ENCODE measurements at regions not wholly inside any gene's neighbourhood (a gene's known extent, or its start where the extent isn't known, plus 50 kb on each side); places are given as distances from the start of the nearest gene placed in this dataset.
A peak's percentile ranks its signal among the peaks of the same experiment; 100 is the strongest.

DNA sequence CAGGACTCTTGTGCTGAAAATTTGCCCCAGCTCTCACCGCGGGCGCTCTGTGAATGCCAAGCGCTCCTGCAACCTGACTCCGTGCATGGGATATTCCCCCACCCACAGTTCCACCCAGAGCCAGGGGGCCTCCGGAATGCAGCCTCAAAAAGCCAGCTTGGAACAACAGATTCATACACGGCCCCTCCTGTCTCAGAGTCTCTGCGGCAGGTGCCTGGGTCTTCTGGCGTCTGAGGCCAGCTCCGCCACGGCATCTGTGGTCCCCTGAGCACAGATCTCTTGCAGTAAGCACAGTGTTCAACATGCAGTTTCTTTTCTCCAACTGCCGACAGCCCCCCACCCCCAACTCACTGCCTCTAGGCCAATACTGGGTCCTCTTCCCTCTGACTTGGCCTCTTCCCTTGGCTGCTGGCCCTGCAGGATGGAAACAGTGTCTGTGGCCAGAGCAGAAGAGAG is 355.7 kb upstream of the IRX2 start:
- no peaks in the 10 kb centered on the region for H3K4me1 Mint-ChIP-seq
- peaks cover 25 to 65% (median 31%) of the 10 kb centered on the region in 5 donors for H3K27me3 Mint-ChIP-seq
- H3K4me3 Mint-ChIP-seq = no peak overlapping the region
- H3K36me3 Mint-ChIP-seq = no peaks in the 10 kb centered on the region
- H3K9me3 Mint-ChIP-seq = peaks cover 0 to 10% (median 2%) of the 10 kb centered on the region in 9 donors
- no peak for DNase-seq
- H3K27ac Mint-ChIP-seq = no peak overlapping the region
- ATAC-seq = no peak
- POLR2A ChIA-PET = no interaction called here

DNA sequence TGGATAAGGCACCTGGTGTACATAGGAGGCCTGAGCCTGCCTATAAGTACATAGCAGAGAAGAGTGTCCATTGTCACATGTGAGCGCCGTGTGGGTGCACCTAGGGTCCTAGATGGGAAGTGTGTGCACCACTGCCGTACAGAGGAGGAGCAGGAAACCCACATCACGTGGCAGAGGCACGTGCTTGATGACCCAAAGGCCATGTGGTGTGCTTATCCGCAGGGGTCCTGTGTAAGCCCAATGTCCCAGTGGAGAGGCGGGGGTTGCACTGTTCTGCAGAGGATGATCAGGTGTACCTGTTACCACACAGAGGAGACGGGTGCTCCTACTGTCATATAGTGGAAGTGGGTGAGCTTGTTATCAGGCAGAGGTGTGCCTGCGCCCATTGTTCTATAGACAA is 354.1 kb upstream of the IRX2 start:
- POLR2A ChIA-PET = no interaction called here
- no peak for DNase-seq
- Mint-ChIP-seq H3K9me3 (peaks cover 0 to 11% (median 0%) of the 10 kb centered on the region in 9 donors), H3K36me3 (no peaks in the 10 kb centered on the region), H3K27me3 (peaks cover 25 to 78% (median 37%) of the 10 kb centered on the region in 5 donors), H3K4me3 (no peak overlapping the region), H3K4me1 (no peaks in the 10 kb centered on the region), H3K27ac (no peak overlapping the region)
- no peak for ATAC-seq

GRCh38 chr5:3105172-3105571 is 353.7 kb upstream of the IRX2 start:
- no peak for ATAC-seq
- Mint-ChIP-seq H3K9me3 (peaks cover 0 to 11% (median 0%) of the 10 kb centered on the region in 9 donors), H3K36me3 (no peaks in the 10 kb centered on the region), H3K27me3 (peaks cover 25 to 76% (median 37%) of the 10 kb centered on the region in 5 donors), H3K4me1 (no peaks in the 10 kb centered on the region), H3K4me3 (no peak overlapping the region), H3K27ac (no peak overlapping the region)
- DNase-seq = no peak
- POLR2A ChIA-PET = no interaction called here

- H3K4me1 Mint-ChIP-seq = no peaks in the 10 kb centered on the region
- POLR2A ChIA-PET = no interaction called here
- H3K27me3 Mint-ChIP-seq = peaks cover 25 to 75% (median 37%) of the 10 kb centered on the region in 5 donors
- DNase-seq = no peak
- peaks cover 0 to 11% (median 0%) of the 10 kb centered on the region in 9 donors for H3K9me3 Mint-ChIP-seq
- no peak overlapping the region for H3K27ac Mint-ChIP-seq
- no peaks in the 10 kb centered on the region for H3K36me3 Mint-ChIP-seq
- no peak for ATAC-seq
- no peak overlapping the region for H3K4me3 Mint-ChIP-seq
Measured at GRCh38 chr5:3104429-3105060, 353.1 kb upstream of the IRX2 start.

DNA sequence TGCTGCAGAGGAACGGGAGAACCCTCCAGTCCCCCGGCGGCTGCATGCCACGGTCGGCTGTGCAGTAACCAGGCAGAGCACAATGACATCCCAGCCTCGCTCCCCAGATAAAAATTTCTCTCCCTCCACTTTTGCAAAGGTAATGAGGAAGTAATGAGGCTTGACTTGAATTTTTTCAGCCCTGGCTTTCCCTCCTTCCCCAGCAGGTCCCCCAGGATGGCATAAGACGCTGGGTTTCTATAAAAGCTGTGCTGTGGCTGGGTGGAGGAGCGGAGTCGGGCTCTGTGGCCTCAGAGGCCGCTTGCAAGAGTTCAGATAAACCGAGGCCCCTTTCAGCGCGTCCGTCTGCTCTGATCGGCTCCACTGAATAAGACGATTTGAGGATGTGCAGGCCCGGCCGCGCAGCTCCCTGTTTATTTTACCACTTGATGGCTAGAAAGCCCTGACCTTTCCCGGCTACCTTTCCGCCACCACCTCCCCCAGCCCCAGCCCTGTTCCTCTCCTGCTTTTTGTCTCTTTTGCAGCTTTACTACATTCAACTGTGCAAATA is 351.9 kb upstream of the IRX2 start:
- Mint-ChIP-seq H3K9me3 (peaks cover 0 to 21% (median 0%) of the 10 kb centered on the region in 9 donors), H3K36me3 (no peaks in the 10 kb centered on the region), H3K27ac (no peak overlapping the region), H3K4me1 (no peaks in the 10 kb centered on the region), H3K27me3 (peaks cover 20 to 65% (median 32%) of the 10 kb centered on the region in 5 donors), H3K4me3 (no peak overlapping the region)
- POLR2A ChIA-PET = no interaction called here
- ATAC-seq = no peak
- DNase-seq = no peak

- no peaks in the 10 kb centered on the region for H3K4me1 Mint-ChIP-seq
- ATAC-seq (no peak), DNase-seq (no peak)
- H3K9me3 Mint-ChIP-seq = peaks cover 0 to 22% (median 3%) of the 10 kb centered on the region in 9 donors
- peaks cover 18 to 56% (median 29%) of the 10 kb centered on the region in 5 donors for H3K27me3 Mint-ChIP-seq
- POLR2A ChIA-PET = no interaction called here
- no peaks in the 10 kb centered on the region for H3K36me3 Mint-ChIP-seq
- H3K27ac Mint-ChIP-seq = peak overlapping the region in 1 of 10 donors; percentile 40
- H3K4me3 Mint-ChIP-seq = no peak overlapping the region
Measured at GRCh38 chr5:3102531-3102930, 351.1 kb upstream of the IRX2 start.

DNA sequence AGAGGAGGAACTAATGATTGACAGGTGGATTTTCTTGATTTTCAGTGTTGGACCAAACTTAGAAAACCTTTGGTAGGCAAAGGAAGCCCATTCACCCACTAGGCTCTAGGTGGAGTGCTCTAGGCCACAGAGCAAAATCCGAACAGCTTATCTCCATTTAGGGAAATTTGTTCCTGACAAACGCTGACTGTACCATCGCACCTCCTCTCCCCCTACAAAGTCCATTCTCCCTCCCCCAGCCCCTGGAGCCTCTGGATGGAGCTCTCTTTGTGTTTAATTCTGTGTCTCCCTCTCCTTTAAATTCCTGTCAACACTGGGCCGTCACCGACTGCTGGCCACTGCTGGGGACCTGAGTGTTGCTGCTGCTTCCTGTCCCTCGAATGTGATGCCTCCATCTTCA is 350.1 kb upstream of the IRX2 start:
- DNase-seq = no peak
- peaks cover 13 to 47% (median 27%) of the 10 kb centered on the region in 5 donors for H3K27me3 Mint-ChIP-seq
- no peaks in the 10 kb centered on the region for H3K36me3 Mint-ChIP-seq
- H3K9me3 Mint-ChIP-seq = peaks cover 0 to 25% (median 3%) of the 10 kb centered on the region in 9 donors
- no peaks in the 10 kb centered on the region for H3K4me1 Mint-ChIP-seq
- no peak overlapping the region for H3K27ac Mint-ChIP-seq
- ATAC-seq = no peak
- POLR2A ChIA-PET = no interaction called here
- H3K4me3 Mint-ChIP-seq = no peak overlapping the region

DNA sequence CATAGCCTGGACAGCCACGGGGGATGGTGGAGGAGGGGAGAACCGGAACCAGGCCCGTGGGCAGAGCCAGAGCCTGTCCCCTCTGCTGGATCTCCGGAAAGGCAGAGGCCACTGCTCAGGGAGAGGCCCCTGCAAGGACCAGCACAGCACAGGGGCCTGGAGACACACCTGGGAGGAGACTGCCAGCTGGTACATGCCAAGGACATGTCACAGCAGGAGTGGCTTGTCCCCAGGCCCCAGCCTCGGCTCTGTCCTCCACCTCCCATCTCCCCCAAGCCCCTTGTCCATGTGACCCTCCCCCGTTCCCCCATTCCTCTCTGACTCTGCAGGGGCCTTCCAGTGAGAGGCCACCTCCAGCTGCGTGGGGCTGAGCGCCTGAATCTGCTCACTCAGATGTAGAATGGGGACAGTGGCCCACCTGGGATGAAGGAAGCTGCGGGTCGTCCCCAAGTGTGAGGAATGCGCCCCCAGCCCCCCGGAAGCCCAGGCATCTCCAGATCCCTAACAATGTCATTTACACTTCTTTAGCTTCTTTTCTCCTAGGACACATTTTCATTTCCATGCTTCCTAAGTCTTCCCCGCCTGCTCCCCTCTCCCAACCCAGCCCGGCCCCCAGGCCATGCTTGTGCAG is 349.6 kb upstream of the IRX2 start:
- H3K9me3 Mint-ChIP-seq = peaks cover 0 to 22% (median 4%) of the 10 kb centered on the region in 9 donors
- DNase-seq (no peak), ATAC-seq (no peak)
- H3K27me3 Mint-ChIP-seq = peaks cover 13 to 43% (median 26%) of the 10 kb centered on the region in 5 donors
- no peak overlapping the region for H3K4me3 Mint-ChIP-seq
- H3K36me3 Mint-ChIP-seq = no peaks in the 10 kb centered on the region
- POLR2A ChIA-PET = no interaction called here
- H3K27ac Mint-ChIP-seq = no peak overlapping the region
- no peaks in the 10 kb centered on the region for H3K4me1 Mint-ChIP-seq

DNA sequence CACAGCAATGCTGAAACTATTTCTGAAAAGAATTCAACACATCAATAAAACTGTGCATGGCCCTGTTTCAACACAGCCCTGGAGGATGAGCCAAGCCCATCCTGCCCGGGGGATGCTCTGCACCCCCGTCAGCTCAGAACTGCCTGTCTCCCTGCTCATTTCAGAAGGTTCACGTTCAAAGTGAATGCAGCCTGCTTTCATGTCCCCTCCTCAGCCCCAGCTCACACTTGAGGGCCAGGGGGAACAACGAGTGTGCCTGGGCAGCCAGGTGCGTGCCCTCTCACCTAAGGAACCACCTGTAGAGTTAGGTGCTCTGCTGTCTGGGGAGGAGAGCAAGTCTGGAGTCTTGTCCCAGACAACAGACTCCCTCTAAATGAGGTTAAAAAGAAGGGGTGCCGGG is 348.5 kb upstream of the IRX2 start:
- POLR2A ChIA-PET = no interaction called here
- no peak for DNase-seq
- no peaks in the 10 kb centered on the region for H3K4me1 Mint-ChIP-seq
- no peak overlapping the region for H3K4me3 Mint-ChIP-seq
- no peak overlapping the region for H3K27ac Mint-ChIP-seq
- H3K9me3 Mint-ChIP-seq = peaks cover 0 to 22% (median 4%) of the 10 kb centered on the region in 9 donors
- H3K36me3 Mint-ChIP-seq = no peaks in the 10 kb centered on the region
- ATAC-seq = no peak
- peaks cover 8 to 34% (median 23%) of the 10 kb centered on the region in 5 donors for H3K27me3 Mint-ChIP-seq

- Mint-ChIP-seq H3K36me3 (no peaks in the 10 kb centered on the region), H3K27ac (no peak overlapping the region), H3K9me3 (peaks cover 0 to 22% (median 4%) of the 10 kb centered on the region in 9 donors), H3K27me3 (peaks cover 6 to 31% (median 20%) of the 10 kb centered on the region in 5 donors), H3K4me1 (no peaks in the 10 kb centered on the region), H3K4me3 (no peak overlapping the region)
- no peak for ATAC-seq
- POLR2A ChIA-PET = no interaction called here
- no peak for DNase-seq
Measured at GRCh38 chr5:3099526-3099925, 348.0 kb upstream of the IRX2 start.

DNA sequence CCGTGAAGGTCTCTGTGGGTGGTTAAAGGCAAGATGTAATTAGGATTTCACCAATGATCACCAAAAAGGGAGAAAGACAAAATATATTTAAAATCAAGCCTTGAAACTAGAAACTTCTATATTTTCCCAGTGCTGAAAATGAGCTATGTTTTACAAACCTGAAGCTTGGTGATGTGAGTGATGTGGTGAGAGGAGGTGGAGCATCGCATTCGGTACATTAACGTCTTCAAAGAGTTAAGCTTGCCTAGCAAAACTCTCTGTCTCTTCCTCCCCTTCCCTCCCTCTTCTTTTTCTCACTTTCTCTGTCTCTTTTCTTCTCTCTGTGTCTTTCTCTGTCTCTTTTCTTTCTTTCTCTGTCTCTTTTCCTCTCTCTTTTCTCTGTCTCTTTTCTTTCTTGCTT is 347.3 kb upstream of the IRX2 start:
- Mint-ChIP-seq H3K4me3 (no peak overlapping the region), H3K4me1 (no peaks in the 10 kb centered on the region), H3K27me3 (peaks cover 4 to 34% (median 20%) of the 10 kb centered on the region in 5 donors), H3K27ac (no peak overlapping the region), H3K9me3 (peaks cover 0 to 22% (median 4%) of the 10 kb centered on the region in 9 donors), H3K36me3 (no peaks in the 10 kb centered on the region)
- no peak for DNase-seq
- POLR2A ChIA-PET = no interaction called here
- ATAC-seq = no peak

- POLR2A ChIA-PET = no interaction called here
- ATAC-seq = no peak
- no peaks in the 10 kb centered on the region for H3K36me3 Mint-ChIP-seq
- no peak for DNase-seq
- peaks cover 0 to 15% (median 5%) of the 10 kb centered on the region in 9 donors for H3K9me3 Mint-ChIP-seq
- H3K4me1 Mint-ChIP-seq = no peaks in the 10 kb centered on the region
- peaks cover 0 to 4% (median 0%) of the 10 kb centered on the region in 5 donors for H3K27me3 Mint-ChIP-seq
- H3K27ac Mint-ChIP-seq = peak overlapping the region in 1 of 10 donors; percentile 34
- no peak overlapping the region for H3K4me3 Mint-ChIP-seq
Measured at GRCh38 chr5:3092664-3093063, 341.2 kb upstream of the IRX2 start.

- Mint-ChIP-seq H3K27me3 (peaks cover 0 to 4% (median 0%) of the 10 kb centered on the region in 5 donors), H3K4me1 (no peaks in the 10 kb centered on the region), H3K27ac (no peak overlapping the region), H3K4me3 (no peak overlapping the region), H3K36me3 (no peaks in the 10 kb centered on the region), H3K9me3 (peaks cover 0 to 12% (median 2%) of the 10 kb centered on the region in 9 donors)
- POLR2A ChIA-PET = no interaction called here
- ATAC-seq (no peak), DNase-seq (no peak)
Measured at GRCh38 chr5:3092211-3092610, 340.7 kb upstream of the IRX2 start.

Measured in naive thymus-derived CD8-positive, alpha-beta T cell (primary cell).